ENCODE measurements at regions not wholly inside any gene's neighbourhood (a gene's known extent, or its start where the extent isn't known, plus 50 kb on each side); places are given as distances from the start of the nearest gene placed in this dataset.

GRCh38 chr12:110996415-110996814, 76.0 kb upstream of the MYL2 start:
- ChIA-PET CTCF (no interaction called here), POLR2A (no interaction called here)
- TF ChIP-seq TARDBP (IDR thresholded peaks at IDR 0.05): no peak
- TF ChIP-seq LEF1 (IDR thresholded peaks at IDR 0.05; ENCODE audit: borderline replicate concordance): no peak
- no peak for TF ChIP-seq FOXA1 (IDR thresholded peaks at IDR 0.05)
- TF ChIP-seq FOXK2 (IDR thresholded peaks at IDR 0.05): no peak
- TF ChIP-seq NFRKB (IDR thresholded peaks at IDR 0.05): no peak
- TF ChIP-seq ELF4 (IDR thresholded peaks at IDR 0.05): no peak
- no peak for TF ChIP-seq CTBP1 (IDR thresholded peaks at IDR 0.05; ENCODE audit: borderline replicate concordance)
- TF ChIP-seq HDGF (IDR thresholded peaks at IDR 0.05; ENCODE audit: borderline replicate concordance): no peak
- no peak for TF ChIP-seq PKNOX1 (IDR thresholded peaks at IDR 0.05)
- no peak for TF ChIP-seq FOXM1 (IDR thresholded peaks at IDR 0.05; ENCODE audit: borderline replicate concordance)
- no peak for TF ChIP-seq ZNF384 (IDR thresholded peaks at IDR 0.05)
- no peak for DNase-seq (ENCODE audit: extremely low spot score)

DNA sequence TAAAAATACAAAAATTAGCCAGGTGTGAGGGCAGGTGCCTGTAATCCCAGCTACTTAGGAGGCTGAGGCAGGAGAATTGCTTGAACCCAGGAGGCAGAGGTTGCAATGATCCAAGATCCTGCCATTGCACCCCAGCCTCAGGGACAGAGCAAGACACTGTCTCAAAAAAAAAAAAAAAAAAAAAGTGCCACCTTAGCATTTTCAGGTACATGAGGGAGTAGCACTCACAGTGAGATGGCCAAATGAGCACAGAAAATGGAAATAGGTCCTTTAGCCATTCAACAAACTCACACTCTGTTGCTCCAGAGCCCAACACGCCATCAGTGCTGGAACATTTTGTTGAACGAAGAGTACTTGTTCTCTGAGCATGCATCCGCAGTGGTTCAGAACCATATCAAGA, 75.2 kb upstream of the MYL2 start:
- CTCF ChIA-PET: no interaction called here
- TF ChIP-seq FOXM1 (IDR thresholded peaks at IDR 0.05; ENCODE audit: borderline replicate concordance) (no peak), PKNOX1 (IDR thresholded peaks at IDR 0.05) (no peak), SUZ12 (IDR thresholded peaks at IDR 0.05) (no peak), BHLHE40 (IDR thresholded peaks at IDR 0.05; ENCODE audit: borderline replicate concordance) (no peak), ELF4 (IDR thresholded peaks at IDR 0.05) (no peak), NFRKB (IDR thresholded peaks at IDR 0.05) (no peak), HDGF (IDR thresholded peaks at IDR 0.05; ENCODE audit: borderline replicate concordance) (no peak), FOXK2 (IDR thresholded peaks at IDR 0.05) (no peak), SP1 (IDR thresholded peaks at IDR 0.05) (no peak), L3MBTL2 (conservative IDR thresholded peaks at IDR 0.05) (no peak), CTBP1 (IDR thresholded peaks at IDR 0.05; ENCODE audit: borderline replicate concordance) (no peak), ZNF384 (IDR thresholded peaks at IDR 0.05) (no peak), TARDBP (IDR thresholded peaks at IDR 0.05) (no peak)
- DNase-seq (ENCODE audit: extremely low spot score): no peak
- POLR2A ChIA-PET: no interaction called here

DNA sequence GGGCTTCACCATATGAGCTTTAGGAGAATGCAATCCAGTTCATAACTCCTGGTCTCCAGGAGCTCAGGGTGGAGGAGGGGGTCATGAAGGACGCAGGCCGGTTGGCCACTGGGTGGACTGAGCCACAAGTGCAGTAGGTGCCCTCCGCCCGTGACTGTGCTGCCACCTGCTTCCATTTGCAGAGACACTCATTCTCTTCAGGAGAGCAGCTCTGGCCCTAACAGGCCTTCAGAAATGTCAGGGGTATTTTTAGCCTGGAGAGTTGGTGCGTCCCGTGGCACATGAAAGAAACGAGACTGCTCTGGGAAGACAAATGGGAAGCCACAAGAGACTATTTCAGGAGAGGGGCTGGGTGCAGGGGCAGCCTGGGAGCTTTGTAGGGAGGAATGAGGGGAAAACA, 74.6 kb upstream of the MYL2 start:
- DNase-seq (ENCODE audit: extremely low spot score): no peak
- TF ChIP-seq FOXM1 (IDR thresholded peaks at IDR 0.05; ENCODE audit: borderline replicate concordance) (no peak), PKNOX1 (IDR thresholded peaks at IDR 0.05) (no peak), ARNT (IDR thresholded peaks at IDR 0.05) (no peak), FOXA1 (IDR thresholded peaks at IDR 0.05) (no peak)
- ChIA-PET POLR2A (no interaction called here), CTCF (no interaction called here)

DNA sequence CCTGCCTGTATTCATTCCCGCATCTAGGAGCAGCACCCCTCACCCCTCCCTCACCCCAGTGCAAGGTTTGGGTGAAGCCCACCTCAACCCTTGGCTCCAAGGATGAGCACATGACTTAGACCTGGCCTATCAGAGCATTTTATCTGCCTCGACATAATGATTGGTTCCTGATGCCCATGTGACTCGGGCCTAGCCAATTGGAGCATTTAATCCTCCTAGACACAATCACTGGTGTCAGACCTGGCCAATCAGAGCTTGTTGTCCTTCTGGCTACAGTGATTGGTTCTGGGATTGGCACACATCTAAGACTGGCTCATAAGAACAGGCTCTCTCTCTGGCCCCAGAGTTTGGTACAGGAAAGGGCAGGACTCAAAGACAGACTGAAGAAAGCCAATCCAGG, 73.1 kb upstream of the MYL2 start:
- no peak for DNase-seq (ENCODE audit: extremely low spot score)
- CTCF ChIA-PET: interaction anchor here (0.6 kb wide), 1 partner anchor 10 kb away, joined by 3 read pairs; no protein-coding TSS in a partner anchor

DNA sequence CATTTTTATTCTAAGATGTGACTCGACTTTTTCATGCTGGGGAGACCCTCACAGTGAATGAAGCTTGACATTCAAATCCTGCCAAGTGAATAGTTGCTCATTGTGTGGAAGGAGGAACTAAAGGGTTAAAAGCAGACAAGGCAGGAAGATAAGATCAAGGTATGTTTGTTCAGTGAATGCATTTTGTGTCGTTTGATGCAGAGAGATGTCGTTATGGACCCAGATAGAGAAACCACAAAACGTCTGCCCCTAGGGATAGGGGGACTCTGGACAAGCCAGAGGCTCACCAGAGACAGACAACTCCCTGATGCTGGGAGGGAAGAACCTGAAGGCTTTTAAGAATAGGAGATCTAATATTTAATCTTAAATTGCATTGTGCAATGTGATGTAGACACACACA, 72.5 kb upstream of the MYL2 start:
- ChIA-PET POLR2A (no interaction called here), CTCF (no interaction called here)
- TF ChIP-seq TARDBP (IDR thresholded peaks at IDR 0.05): no peak
- TF ChIP-seq NFRKB (IDR thresholded peaks at IDR 0.05): no peak
- no peak for TF ChIP-seq LEF1 (IDR thresholded peaks at IDR 0.05; ENCODE audit: borderline replicate concordance)
- TF ChIP-seq ELF4 (IDR thresholded peaks at IDR 0.05): no peak
- TF ChIP-seq FOXA1 (IDR thresholded peaks at IDR 0.05): no peak
- no peak for DNase-seq (ENCODE audit: extremely low spot score)

More for the DNA sequence above, 73.1 kb upstream of the MYL2 start:
- POLR2A ChIA-PET: no interaction called here
- TF ChIP-seq TARDBP (IDR thresholded peaks at IDR 0.05): no peak
- no peak for TF ChIP-seq NFRKB (IDR thresholded peaks at IDR 0.05)
- TF ChIP-seq ZNF384 (IDR thresholded peaks at IDR 0.05): no peak
- no peak for TF ChIP-seq LEF1 (IDR thresholded peaks at IDR 0.05; ENCODE audit: borderline replicate concordance)
- TF ChIP-seq L3MBTL2 (conservative IDR thresholded peaks at IDR 0.05): no peak
- no peak for TF ChIP-seq SP1 (IDR thresholded peaks at IDR 0.05)
- TF ChIP-seq CTBP1 (IDR thresholded peaks at IDR 0.05; ENCODE audit: borderline replicate concordance): no peak

DNA sequence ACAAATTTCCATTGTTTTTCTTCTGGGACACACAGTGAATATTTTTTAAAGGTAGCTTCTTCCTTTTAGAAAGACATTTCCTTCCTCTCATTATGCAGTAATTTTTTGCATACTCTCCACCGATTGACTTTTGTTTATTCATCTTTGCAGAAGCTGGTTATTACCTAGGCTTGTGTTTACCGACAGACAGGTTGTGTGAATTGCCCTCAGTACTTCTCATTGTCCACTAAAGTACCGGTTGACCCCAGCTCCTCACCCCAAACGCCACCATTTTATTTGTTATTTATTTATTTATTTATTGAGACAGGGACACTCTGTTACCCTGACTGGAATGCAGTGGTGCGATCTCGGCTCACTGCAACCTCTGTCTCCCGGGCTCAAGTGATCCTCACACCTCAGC, 63.4 kb upstream of the MYL2 start:
- ChIA-PET CTCF (interaction anchor here (0.7 kb wide), 1 partner anchor 10 kb away, joined by 3 read pairs; no protein-coding TSS in a partner anchor), POLR2A (no interaction called here)
- TF ChIP-seq ARNT (IDR thresholded peaks at IDR 0.05) (no peak), BHLHE40 (IDR thresholded peaks at IDR 0.05; ENCODE audit: borderline replicate concordance) (no peak), FOXK2 (IDR thresholded peaks at IDR 0.05) (no peak), ELF4 (IDR thresholded peaks at IDR 0.05) (no peak), SP1 (IDR thresholded peaks at IDR 0.05) (no peak), SUZ12 (IDR thresholded peaks at IDR 0.05) (no peak), FOXA1 (IDR thresholded peaks at IDR 0.05) (no peak), HDGF (IDR thresholded peaks at IDR 0.05; ENCODE audit: borderline replicate concordance) (no peak)
- no peak for DNase-seq (ENCODE audit: extremely low spot score)

GRCh38 chr12:110972866-110973265, 52.5 kb upstream of the MYL2 start:
- CTCF ChIA-PET: no interaction called here
- TF ChIP-seq PKNOX1 (IDR thresholded peaks at IDR 0.05) (peak; percentile 43), ELF4 (IDR thresholded peaks at IDR 0.05) (no peak), BHLHE40 (IDR thresholded peaks at IDR 0.05; ENCODE audit: borderline replicate concordance) (no peak)
- POLR2A ChIA-PET: no interaction called here
- DNase-seq (ENCODE audit: extremely low spot score): no peak
